HG02642 (cell line): ENCODE measurements at regions not wholly inside any gene's neighbourhood (a gene's known extent, or its start where the extent isn't known, plus 50 kb on each side); places are given as distances from the start of the nearest gene placed in this dataset.

ENCODE experiments used
- ATAC-seq: cut with Tn5 transposase; IDR thresholded peaks from one replicate; pipeline ENCODE4 v1.9.1; 2021; ENCODE audit warnings: mild to moderate bottlenecking; ENCODE audit not compliant: unreplicated experiment, poor library complexity

GRCh38 chr3:61497463-61497862, 63.9 kb upstream of the PTPRG start:
- ATAC-seq: no peak

GRCh38 chr3:61505197-61505596, 56.2 kb upstream of the PTPRG start:
- no peak for ATAC-seq

- ATAC-seq: no peak
These were observed 53.4 kb upstream of the PTPRG start for GRCh38 chr3:61507946-61508345.
